ENCODE measurements at regions not wholly inside any gene's neighbourhood (a gene's known extent, or its start where the extent isn't known, plus 50 kb on each side); places are given as distances from the start of the nearest gene placed in this dataset.
"Not testable (repeated sequence)": the region's sequence is repeated elsewhere in the genome, so short reads cannot be mapped to it uniquely, and the experiment has no call there.

- no peak for DNase-seq (ENCODE audit: low read depth, low spot score)
Observed at GRCh38 chr9:115462623-115463022, 344.7 kb upstream of the TNC start.

DNA sequence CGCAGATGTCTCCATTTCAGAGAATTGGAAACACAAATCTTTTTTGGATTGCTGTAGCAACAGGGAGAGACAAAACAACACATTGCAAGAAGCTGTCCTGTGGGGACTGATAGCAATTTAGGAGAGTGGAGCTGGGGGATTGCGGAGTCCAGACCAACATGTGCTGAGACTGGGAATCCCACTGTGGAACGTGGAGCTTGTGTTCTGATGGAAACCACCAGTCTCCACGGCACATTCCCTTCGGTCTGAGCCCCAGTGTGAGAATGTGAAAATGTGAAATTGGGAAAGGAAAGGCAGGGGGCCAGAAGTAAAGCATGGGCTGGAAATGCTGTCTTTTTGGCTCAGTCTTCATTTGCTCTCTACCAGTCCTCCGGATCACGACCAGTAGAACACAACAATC, 348.8 kb upstream of the TNC start:
- no peak for DNase-seq (ENCODE audit: low read depth, low spot score)

DNA sequence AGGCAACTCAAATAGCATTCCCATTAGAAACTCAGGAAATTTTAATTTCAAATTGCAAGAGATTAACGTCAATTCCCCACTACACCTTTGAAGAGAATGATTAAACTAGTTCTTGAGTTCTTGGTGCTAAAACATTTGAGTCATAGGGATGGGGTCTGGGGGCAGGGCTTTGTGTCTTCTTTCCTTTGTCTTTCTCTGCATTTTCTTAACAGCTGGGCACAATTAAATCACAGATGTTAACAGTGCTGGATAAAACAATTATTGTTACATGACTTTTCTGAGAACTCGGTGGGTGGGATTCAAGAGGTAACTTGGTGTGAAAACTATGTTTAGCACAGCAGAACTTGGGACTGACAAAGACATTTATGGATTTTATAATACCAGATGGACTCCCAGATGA, 351.9 kb upstream of the TNC start:
- no peak for DNase-seq (ENCODE audit: low read depth, low spot score)

GRCh38 chr9:115473032-115473431, 355.1 kb upstream of the TNC start:
- DNase-seq (ENCODE audit: low read depth, low spot score) = not testable (repeated sequence)

- DNase-seq (ENCODE audit: low read depth, low spot score) = no peak
Observed at GRCh38 chr9:115481769-115482168, 363.8 kb upstream of the TNC start.

DNA sequence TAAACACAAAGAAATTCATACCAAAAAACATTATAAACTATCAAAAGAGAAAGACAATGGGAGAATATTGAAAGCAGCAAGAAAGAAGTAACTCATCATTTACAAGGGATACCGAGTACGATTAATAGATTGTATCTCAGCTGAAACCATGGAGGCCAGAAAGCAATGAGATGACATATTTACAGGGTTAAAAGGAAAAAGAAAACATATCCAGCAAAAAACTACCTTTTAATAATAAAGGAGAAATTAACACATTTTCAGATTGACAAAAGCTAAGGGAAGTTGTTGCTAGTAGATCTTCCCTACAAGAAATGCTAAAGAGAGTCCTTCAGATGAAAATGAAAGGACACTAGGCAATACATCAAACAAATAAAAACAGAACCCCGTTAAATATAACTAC, 364.8 kb upstream of the TNC start:
- DNase-seq (ENCODE audit: low read depth, low spot score) = no peak

- no peak for DNase-seq (ENCODE audit: low read depth, low spot score)
Observed at GRCh38 chr9:115492869-115493268, 374.9 kb upstream of the TNC start.

GRCh38 chr9:115494393-115494792, 376.4 kb upstream of the TNC start:
- DNase-seq (ENCODE audit: low read depth, low spot score) = peak; percentile 6

DNA sequence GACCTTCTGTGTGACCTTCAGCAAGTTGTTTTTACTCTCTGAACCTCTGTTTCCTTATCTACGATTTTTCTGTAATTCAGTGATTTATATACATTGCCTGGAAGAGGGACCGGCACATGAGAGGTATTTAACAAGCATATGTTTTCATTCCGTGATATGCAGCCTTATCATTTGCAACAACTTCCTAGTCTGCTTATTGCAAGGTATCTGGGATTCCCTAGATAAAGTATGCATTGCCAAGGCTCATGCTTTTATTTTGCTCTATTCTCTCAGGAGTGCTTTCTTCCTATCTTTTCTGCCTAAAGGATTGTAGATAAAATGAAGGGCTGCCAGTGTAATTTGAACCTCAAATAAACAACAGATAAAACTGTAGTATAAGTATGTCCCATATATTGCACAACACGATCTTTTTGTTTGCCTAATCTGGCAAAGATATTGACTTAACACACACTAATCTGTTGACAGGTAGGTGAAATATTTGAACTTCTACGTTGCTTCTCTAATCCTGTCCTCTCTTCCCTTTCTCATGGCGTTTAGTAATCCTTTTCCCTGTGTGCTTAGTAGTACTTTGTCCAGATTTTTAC, 377.2 kb upstream of the TNC start:
- no peak for DNase-seq (ENCODE audit: low read depth, low spot score)

DNA sequence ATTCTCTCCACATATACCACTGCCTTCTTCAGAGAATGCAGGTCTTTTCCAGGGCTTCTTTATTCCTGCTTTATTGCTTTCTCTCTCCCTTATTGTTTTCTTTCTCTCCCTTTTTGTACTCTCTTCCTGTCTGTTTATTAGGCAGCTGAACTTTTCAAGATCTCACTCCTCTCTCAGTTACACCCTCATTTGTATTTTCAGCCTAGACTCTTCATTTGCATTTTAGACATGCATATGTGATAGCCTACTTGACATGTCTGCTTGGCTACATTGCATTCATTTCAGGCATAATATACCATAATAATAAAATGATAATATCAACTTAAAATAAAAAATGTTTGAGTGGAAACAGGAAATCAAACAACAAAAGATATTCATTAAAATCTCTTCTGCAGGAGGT, 377.9 kb upstream of the TNC start:
- no peak for DNase-seq (ENCODE audit: low read depth, low spot score)

GRCh38 chr9:115498303-115498702, 380.3 kb upstream of the TNC start:
- DNase-seq (ENCODE audit: low read depth, low spot score) = no peak

GRCh38 chr9:115507148-115507547, 389.2 kb upstream of the TNC start:
- no peak for DNase-seq (ENCODE audit: low read depth, low spot score)

DNA sequence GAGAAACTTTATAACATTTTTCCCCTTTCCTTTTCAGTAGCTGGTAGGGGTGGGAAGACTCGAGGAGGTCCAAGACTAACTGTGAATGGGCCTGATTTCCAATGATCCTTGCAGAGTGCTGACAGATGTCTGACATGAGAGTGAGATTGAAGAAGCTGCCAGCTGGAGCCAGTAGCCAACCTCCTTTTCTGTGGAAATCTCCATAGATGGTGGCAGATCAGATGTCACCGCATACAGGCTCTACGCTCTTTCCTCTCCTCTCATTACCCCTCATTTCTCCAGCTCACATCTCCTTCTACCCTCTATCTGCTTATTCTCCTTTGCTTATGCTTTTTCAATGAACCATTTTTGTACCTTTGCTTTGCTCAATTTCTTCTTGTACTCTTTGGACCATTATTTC, 395.2 kb upstream of the TNC start:
- DNase-seq (ENCODE audit: low read depth, low spot score) = no peak

- DNase-seq (ENCODE audit: low read depth, low spot score) = no peak
Observed at GRCh38 chr9:115514454-115514853, 396.5 kb upstream of the TNC start.

DNA sequence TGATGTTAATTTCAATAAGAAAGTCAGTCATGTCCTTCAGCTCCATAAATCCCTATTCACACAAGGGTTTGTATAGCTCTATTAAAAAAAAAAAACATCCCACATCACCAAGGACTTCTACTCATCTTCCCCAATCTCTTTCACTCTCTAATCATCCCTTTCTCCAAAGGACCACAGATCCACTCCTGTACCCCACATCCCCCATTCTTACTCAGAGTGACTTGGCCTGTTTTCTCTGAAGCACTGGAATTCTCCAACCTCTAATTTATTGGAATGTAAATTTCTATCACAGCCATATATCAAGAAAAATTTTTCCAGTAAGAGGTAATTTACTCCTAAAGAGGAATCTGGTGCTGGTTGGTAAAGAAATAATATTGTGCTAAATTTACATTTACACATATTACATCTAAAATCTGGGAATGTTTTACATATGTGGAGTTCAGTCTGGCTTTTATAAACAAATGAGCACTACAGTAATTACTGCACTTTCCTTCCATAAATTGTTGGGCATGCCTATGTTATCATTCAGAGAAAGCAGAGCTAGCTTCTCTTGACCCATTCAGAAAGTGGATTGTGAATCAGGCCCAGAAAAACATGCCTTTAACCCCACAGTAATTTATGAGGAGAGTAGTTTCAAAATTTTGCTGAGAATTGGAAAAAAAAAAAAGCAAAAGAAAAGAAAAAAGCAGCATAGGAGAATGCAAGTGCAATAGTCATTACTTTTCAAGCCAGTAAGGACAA, 399.5 kb upstream of the TNC start:
- no peak for DNase-seq (ENCODE audit: low read depth, low spot score)

DNA sequence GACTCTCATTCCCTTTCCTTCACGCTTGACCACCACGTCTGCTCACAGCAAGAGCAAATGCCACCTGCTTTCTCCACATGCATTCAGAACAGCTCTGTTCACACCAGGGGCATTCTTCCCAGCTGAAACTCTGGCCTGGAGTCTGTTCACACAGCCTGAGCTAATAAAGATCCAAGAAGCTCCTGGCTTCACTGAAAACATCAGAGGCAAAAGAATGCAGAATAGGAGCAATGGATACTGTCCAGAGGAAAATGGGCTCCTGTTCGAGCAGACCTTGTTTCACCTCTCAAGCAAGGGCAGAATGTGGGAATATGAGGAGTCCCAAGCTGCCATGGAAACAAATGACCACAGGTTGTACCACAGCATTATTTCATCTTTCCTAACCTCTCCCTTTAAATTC, 402.7 kb upstream of the TNC start:
- DNase-seq (ENCODE audit: low read depth, low spot score) = no peak

- DNase-seq (ENCODE audit: low read depth, low spot score) = no peak
Observed at GRCh38 chr9:115522912-115523311, 405.0 kb upstream of the TNC start.

GRCh38 chr9:115524453-115525059, 406.6 kb upstream of the TNC start:
- peak; percentile 91 for DNase-seq (ENCODE audit: low read depth, low spot score)

- no peak for DNase-seq (ENCODE audit: low read depth, low spot score)
Observed at GRCh38 chr9:115525111-115526058, 407.4 kb upstream of the TNC start.

DNA sequence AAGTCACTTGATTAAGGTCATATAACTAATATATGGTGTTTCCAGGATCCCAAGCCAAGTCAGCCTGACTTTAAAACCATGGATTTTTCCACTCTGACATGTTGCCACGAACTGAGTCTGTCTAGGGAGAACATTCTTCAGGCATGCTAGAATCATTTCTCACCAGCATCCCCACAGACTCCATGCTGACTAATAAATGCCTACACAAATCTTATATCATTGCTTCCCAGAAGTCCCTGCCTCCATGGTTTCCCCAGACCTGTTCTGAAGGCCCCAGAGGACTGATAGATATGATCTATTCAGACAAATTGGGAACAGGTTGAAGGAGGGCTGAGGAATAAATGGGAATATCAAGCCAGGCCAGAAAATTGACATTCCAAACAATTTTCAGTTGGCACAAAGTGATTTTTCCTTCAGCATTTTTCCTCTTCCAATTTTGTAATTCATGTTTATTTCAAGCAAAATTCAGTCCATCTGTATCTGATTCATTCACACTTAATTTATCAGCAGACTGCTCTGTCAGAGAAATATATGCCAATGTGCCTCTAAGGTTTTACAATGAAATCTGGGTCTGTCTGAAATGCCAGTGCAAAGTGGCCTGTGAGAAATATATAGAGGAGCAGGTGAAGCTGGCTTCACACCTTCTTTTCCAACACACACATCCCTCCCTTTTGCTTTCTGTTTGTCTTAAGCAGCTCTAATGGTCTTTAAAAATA, 413.6 kb upstream of the TNC start:
- DNase-seq (ENCODE audit: low read depth, low spot score) = peak; percentile 70

DNA sequence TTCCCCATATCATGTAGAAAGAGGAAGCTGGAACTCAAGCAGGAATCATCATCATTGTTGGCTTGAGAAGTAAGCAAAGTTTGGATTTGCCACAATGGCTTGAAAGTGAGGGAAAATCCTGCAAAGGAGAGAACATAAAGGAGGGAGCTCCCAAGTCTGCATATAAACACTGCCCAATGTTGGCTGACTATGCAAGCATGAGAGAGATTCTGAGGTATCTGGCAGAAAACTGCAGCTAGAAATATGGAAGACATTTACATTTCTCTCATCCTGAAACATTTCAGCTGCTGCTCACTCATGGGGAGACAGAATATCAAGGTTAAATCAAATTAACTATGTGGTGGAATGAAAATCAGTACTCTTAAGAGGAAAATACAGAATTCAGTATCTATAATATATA, 415.6 kb upstream of the TNC start:
- DNase-seq (ENCODE audit: low read depth, low spot score) = no peak
